SK-N-SH treated with all-trans-retinoic acid at 6 μM for 48 hours (cell line): ENCODE measurements at regions not wholly inside any gene's neighbourhood (a gene's known extent, or its start where the extent isn't known, plus 50 kb on each side); places are given as distances from the start of the nearest gene placed in this dataset.

ENCODE experiments used
- ATAC-seq: fragments of 200-7000 bp; cut with Tn5 transposase; 3 replicates; pipeline ENCODE4 v1.9.1; 2020; ENCODE audit warnings: mild to moderate bottlenecking, moderate library complexity
- ARNTL ChIP-seq: fragments of 450-650 bp; formaldehyde crosslinking; IDR thresholded peaks from 2 replicates; pipeline ENCODE4 v1.5.0; 2020; ENCODE audit warnings: low read depth, mild to moderate bottlenecking, moderate library complexity, borderline replicate concordance
- BACH2 ChIP-seq: fragments of 250-450 bp; sonication (Bioruptor Pico); IDR thresholded peaks from 2 replicates; pipeline ENCODE4 v1.9.0; 2021; ENCODE audit warnings: mild to moderate bottlenecking, borderline replicate concordance
- CREB5 ChIP-seq: fragments of 250-450 bp; sonication (Bioruptor Pico); IDR thresholded peaks from 2 replicates; pipeline ENCODE4 v1.5.1; 2020; ENCODE audit warnings: low read depth, mild to moderate bottlenecking, moderate library complexity
- CSDC2 ChIP-seq: fragments of 250-450 bp; sonication (Bioruptor Pico); IDR thresholded peaks from 2 replicates; pipeline ENCODE4 v1.5.0; 2020; ENCODE audit warnings: mild to moderate bottlenecking, moderate library complexity
- ESRRG ChIP-seq: fragments of 250-450 bp; sonication (Bioruptor Pico); IDR thresholded peaks from 2 replicates; pipeline ENCODE4 v1.6.1; 2021; ENCODE audit warnings: mild to moderate bottlenecking
- GLIS3 ChIP-seq: fragments of 250-450 bp; sonication (Bioruptor Pico); IDR thresholded peaks from 2 replicates; pipeline ENCODE4 v1.5.0; 2020; ENCODE audit warnings: mild to moderate bottlenecking, moderate library complexity
- ISL1 ChIP-seq: fragments of 250-450 bp; sonication (Bioruptor Pico); IDR thresholded peaks from 2 replicates; pipeline ENCODE4 v2.1.2; 2022; ENCODE audit warnings: mild to moderate bottlenecking, moderate library complexity
- OSR1 ChIP-seq: fragments of 250-450 bp; sonication (Bioruptor Pico); IDR thresholded peaks from 2 replicates; pipeline ENCODE4 v1.8.0; 2022; ENCODE audit warnings: moderate library complexity, mild to moderate bottlenecking, inconsistent platforms
- PATZ1 ChIP-seq: fragments of 250-450 bp; sonication (Bioruptor Pico); IDR thresholded peaks from 2 replicates; pipeline ENCODE4 v1.8.0; 2020; ENCODE audit warnings: mild to moderate bottlenecking, moderate library complexity, borderline replicate concordance
- POU6F1 ChIP-seq: fragments of 250-450 bp; sonication (Bioruptor Pico); IDR thresholded peaks from 2 replicates; pipeline ENCODE4 v1.8.0; 2021; ENCODE audit warnings: low read depth, mild to moderate bottlenecking, moderate library complexity, borderline replicate concordance
- PPARA ChIP-seq: fragments of 250-450 bp; sonication (Bioruptor Pico); IDR thresholded peaks from 2 replicates; pipeline ENCODE4 v1.5.0; 2020; ENCODE audit warnings: mild to moderate bottlenecking, borderline replicate concordance
- RARB ChIP-seq: fragments of 250-450 bp; sonication (Bioruptor Pico); IDR thresholded peaks from 2 replicates; pipeline ENCODE4 v1.8.0; 2021; ENCODE audit warnings: mild to moderate bottlenecking, moderate library complexity
- SNAI2 ChIP-seq: fragments of 250-450 bp; sonication (Bioruptor Pico); IDR thresholded peaks from 2 replicates; pipeline ENCODE4 v1.5.0; 2020; ENCODE audit warnings: mild to moderate bottlenecking, moderate library complexity
- TCF4 ChIP-seq: fragments of 250-450 bp; sonication (Bioruptor Pico); IDR thresholded peaks from 2 replicates; pipeline ENCODE4 v1.8.0; 2021; ENCODE audit warnings: mild to moderate bottlenecking, moderate library complexity, borderline replicate concordance
- TOX ChIP-seq: fragments of 250-450 bp; sonication (Bioruptor Pico); IDR thresholded peaks from 2 replicates; pipeline ENCODE4 v1.8.0; 2021; ENCODE audit warnings: mild to moderate bottlenecking, moderate library complexity, borderline replicate concordance
- ZC3H10 ChIP-seq: fragments of 250-450 bp; sonication (Bioruptor Pico); IDR thresholded peaks from 2 replicates; pipeline ENCODE4 v1.5.1; 2021; ENCODE audit warnings: mild to moderate bottlenecking, moderate library complexity
- ZFP3 ChIP-seq: fragments of 250-450 bp; sonication (Bioruptor Pico); IDR thresholded peaks from 2 replicates; pipeline ENCODE4 v1.5.0; 2020; ENCODE audit warnings: mild to moderate bottlenecking, moderate library complexity
- ZNF565 ChIP-seq: fragments of 450-650 bp; formaldehyde crosslinking; conservative IDR thresholded peaks from 2 replicates; pipeline ENCODE4 v1.5.0; 2020; ENCODE audit warnings: low read depth, mild to moderate bottlenecking, moderate library complexity
- ZNF70 ChIP-seq: fragments of 450-650 bp; formaldehyde crosslinking; IDR thresholded peaks from 2 replicates; pipeline ENCODE4 v1.5.0; 2020; ENCODE audit warnings: mild to moderate bottlenecking, moderate library complexity
- ZNF8 ChIP-seq: fragments of 450-650 bp; formaldehyde crosslinking; IDR thresholded peaks from 2 replicates; pipeline ENCODE4 v1.5.0; 2020; ENCODE audit warnings: mild to moderate bottlenecking, moderate library complexity
- TF ChIP-seq, protein P1 (sequence below): fragments of 250-450 bp; sonication (Bioruptor Pico); IDR thresholded peaks from 2 replicates; pipeline ENCODE4 v1.5.0; 2020; ENCODE audit warnings: mild to moderate bottlenecking, moderate library complexity
- TF ChIP-seq, protein P2 (sequence below): fragments of 250-450 bp; sonication (Bioruptor Pico); IDR thresholded peaks from 2 replicates; pipeline ENCODE4 v1.5.1; 2021; ENCODE audit warnings: mild to moderate bottlenecking, moderate library complexity

DNA sequence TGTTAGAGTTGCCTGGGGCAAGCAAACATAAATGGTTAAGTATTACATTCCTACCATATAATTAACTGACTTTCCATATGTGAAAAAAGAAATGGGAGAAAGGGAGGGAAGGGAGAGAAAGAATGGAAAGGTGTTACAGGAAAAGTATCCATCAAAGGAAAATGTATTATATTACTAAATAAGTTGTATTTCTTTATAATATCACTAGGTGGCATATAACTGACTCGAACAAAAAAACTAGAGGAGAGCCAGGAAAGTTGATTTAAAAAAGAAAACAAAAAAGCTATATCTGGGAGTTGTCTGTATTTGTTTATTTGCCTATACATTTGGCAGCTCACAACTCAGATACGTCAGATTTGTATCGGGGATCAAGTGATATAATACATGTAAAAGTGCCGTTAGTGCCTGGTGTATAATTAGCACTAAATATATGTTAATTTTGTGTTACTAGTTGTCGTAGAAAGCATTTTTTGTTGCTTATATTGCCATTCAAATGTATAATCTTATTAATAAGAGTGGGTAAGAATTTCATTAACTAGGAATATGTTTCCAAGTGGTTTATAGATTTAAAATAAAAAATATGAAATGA, 59.6 kb upstream of the ADAMTS19 start:
- TF ChIP-seq CREB5 (CRISPR knock-in tag) (no peak), ZNF8 (CRISPR knock-in tag) (no peak), BACH2 (CRISPR knock-in tag) (no peak), SNAI2 (CRISPR knock-in tag) (no peak), PATZ1 (CRISPR knock-in tag) (no peak), PPARA (no peak), ZC3H10 (CRISPR knock-in tag) (no peak), RARB (no peak), GLIS3 (no peak), POU6F1 (CRISPR knock-in tag) (no peak), TCF4 (CRISPR knock-in tag) (no peak), ARNTL (CRISPR knock-in tag) (no peak), ISL1 (CRISPR knock-in tag) (no peak), OSR1 (CRISPR knock-in tag) (no peak), TOX (CRISPR knock-in tag) (no peak), ZNF565 (CRISPR knock-in tag) (no peak), ZNF70 (CRISPR knock-in tag) (no peak), ESRRG (CRISPR knock-in tag) (no peak)
- TF ChIP-seq, protein P1, sequence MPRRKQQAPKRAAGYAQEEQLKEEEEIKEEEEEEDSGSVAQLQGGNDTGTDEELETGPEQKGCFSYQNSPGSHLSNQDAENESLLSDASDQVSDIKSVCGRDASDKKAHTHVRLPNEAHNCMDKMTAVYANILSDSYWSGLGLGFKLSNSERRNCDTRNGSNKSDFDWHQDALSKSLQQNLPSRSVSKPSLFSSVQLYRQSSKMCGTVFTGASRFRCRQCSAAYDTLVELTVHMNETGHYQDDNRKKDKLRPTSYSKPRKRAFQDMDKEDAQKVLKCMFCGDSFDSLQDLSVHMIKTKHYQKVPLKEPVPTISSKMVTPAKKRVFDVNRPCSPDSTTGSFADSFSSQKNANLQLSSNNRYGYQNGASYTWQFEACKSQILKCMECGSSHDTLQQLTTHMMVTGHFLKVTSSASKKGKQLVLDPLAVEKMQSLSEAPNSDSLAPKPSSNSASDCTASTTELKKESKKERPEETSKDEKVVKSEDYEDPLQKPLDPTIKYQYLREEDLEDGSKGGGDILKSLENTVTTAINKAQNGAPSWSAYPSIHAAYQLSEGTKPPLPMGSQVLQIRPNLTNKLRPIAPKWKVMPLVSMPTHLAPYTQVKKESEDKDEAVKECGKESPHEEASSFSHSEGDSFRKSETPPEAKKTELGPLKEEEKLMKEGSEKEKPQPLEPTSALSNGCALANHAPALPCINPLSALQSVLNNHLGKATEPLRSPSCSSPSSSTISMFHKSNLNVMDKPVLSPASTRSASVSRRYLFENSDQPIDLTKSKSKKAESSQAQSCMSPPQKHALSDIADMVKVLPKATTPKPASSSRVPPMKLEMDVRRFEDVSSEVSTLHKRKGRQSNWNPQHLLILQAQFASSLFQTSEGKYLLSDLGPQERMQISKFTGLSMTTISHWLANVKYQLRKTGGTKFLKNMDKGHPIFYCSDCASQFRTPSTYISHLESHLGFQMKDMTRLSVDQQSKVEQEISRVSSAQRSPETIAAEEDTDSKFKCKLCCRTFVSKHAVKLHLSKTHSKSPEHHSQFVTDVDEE, result no peak
- TF ChIP-seq, protein P2, sequence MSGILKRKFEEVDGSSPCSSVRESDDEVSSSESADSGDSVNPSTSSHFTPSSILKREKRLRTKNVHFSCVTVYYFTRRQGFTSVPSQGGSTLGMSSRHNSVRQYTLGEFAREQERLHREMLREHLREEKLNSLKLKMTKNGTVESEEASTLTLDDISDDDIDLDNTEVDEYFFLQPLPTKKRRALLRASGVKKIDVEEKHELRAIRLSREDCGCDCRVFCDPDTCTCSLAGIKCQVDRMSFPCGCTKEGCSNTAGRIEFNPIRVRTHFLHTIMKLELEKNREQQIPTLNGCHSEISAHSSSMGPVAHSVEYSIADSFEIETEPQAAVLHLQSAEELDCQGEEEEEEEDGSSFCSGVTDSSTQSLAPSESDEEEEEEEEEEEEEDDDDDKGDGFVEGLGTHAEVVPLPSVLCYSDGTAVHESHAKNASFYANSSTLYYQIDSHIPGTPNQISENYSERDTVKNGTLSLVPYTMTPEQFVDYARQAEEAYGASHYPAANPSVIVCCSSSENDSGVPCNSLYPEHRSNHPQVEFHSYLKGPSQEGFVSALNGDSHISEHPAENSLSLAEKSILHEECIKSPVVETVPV (CRISPR knock-in tag), result no peak
- ATAC-seq, result no peak

DNA sequence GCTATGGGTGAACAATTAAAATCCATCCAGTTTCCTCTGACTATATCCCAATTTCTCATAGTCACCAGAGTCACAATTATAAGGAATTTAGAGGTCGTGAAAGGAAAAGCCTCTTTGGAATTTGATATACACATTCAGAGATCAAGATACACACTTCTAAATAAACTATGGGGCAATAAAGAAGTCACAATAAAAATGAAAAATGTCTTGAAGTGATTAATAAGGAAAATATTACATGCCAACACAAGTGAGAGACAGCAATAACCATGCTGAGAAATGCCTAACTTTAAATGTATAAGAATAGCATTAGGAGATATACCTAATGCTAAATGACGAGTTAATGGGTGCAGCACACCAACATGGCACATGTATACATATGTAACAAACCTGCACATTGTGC, 54.9 kb upstream of the ADAMTS19 start:
- no peak for ATAC-seq
- TF ChIP-seq ISL1 (CRISPR knock-in tag), result no peak
- TF ChIP-seq PPARA, result no peak
- no peak for TF ChIP-seq ZFP3 (CRISPR knock-in tag)
- TF ChIP-seq, protein P2 (CRISPR knock-in tag), result no peak
- TF ChIP-seq, protein P1, result no peak
- no peak for TF ChIP-seq GLIS3
- no peak for TF ChIP-seq ZNF8 (CRISPR knock-in tag)
- TF ChIP-seq POU6F1 (CRISPR knock-in tag), result no peak
- no peak for TF ChIP-seq RARB
- no peak for TF ChIP-seq ESRRG (CRISPR knock-in tag)
- TF ChIP-seq SNAI2 (CRISPR knock-in tag), result no peak
- TF ChIP-seq CSDC2 (CRISPR knock-in tag), result no peak
- TF ChIP-seq ARNTL (CRISPR knock-in tag), result no peak
- no peak for TF ChIP-seq BACH2 (CRISPR knock-in tag)
- TF ChIP-seq ZC3H10 (CRISPR knock-in tag), result no peak
- no peak for TF ChIP-seq OSR1 (CRISPR knock-in tag)
